ENCODE measurements at regions not wholly inside any gene's neighbourhood (a gene's known extent, or its start where the extent isn't known, plus 50 kb on each side); places are given as distances from the start of the nearest gene placed in this dataset.

- POLR2A ChIA-PET, result no interaction called here
- no peaks in the 10 kb centered on the region for H3K27me3 Mint-ChIP-seq (ENCODE audit: insufficient read depth, unreplicated experiment)
- CTCF ChIA-PET, result no interaction called here
- no TSS peak for BruUV-seq (replicated peaks)
- no peak overlapping the region for H3K27ac Mint-ChIP-seq (ENCODE audit: low read depth, unreplicated experiment)
- peaks cover 5% of the 10 kb centered on the region for H3K4me1 Mint-ChIP-seq (ENCODE audit: insufficient read depth, unreplicated experiment)
- peaks cover 27% of the 10 kb centered on the region for H3K9me3 Mint-ChIP-seq (ENCODE audit: unreplicated experiment)
- intact Hi-C loops (cut with micrococcal nuclease), result no loop called here
- DNase-seq (ENCODE audit: unreplicated experiment), result no peak
- no peak overlapping the region for H3K4me3 Mint-ChIP-seq (ENCODE audit: unreplicated experiment)
- TF ChIP-seq CTCF (IDR thresholded peaks at IDR 0.05; ENCODE audit: unreplicated experiment), result no peak
- no peaks in the 10 kb centered on the region for H3K36me3 Mint-ChIP-seq (ENCODE audit: insufficient read depth, unreplicated experiment)
Measured at GRCh38 chr5:153866176-153866575, 172.5 kb downstream of the FAM114A2 start.

- BruUV-seq (replicated peaks), result no TSS peak
- Mint-ChIP-seq H3K36me3 (ENCODE audit: insufficient read depth, unreplicated experiment) (no peaks in the 10 kb centered on the region), H3K4me1 (ENCODE audit: insufficient read depth, unreplicated experiment) (peaks cover 5% of the 10 kb centered on the region), H3K27ac (ENCODE audit: low read depth, unreplicated experiment) (no peak overlapping the region), H3K27me3 (ENCODE audit: insufficient read depth, unreplicated experiment) (no peaks in the 10 kb centered on the region), H3K9me3 (ENCODE audit: unreplicated experiment) (peaks cover 16% of the 10 kb centered on the region), H3K4me3 (ENCODE audit: unreplicated experiment) (no peak overlapping the region)
- ChIA-PET POLR2A (no interaction called here), CTCF (interaction anchor here (0.6 kb wide), 1 partner anchor 208 kb away, joined by 3 read pairs; no protein-coding TSS in a partner anchor)
- no peak for DNase-seq (ENCODE audit: unreplicated experiment)
- intact Hi-C loops (cut with micrococcal nuclease), result no loop called here
- TF ChIP-seq CTCF (IDR thresholded peaks at IDR 0.05; ENCODE audit: unreplicated experiment), result no peak
Measured at GRCh38 chr5:153865016-153865415, 173.7 kb downstream of the FAM114A2 start.

GRCh38 chr5:153863951-153864350 is 174.8 kb downstream of the FAM114A2 start:
- no TSS peak for BruUV-seq (replicated peaks)
- CTCF ChIA-PET, result interaction anchor here (0.6 to 1.0 kb wide), 2 partner anchors 290 to 1516 kb away, joined by 3 read pairs; no protein-coding TSS in a partner anchor
- no peak for TF ChIP-seq CTCF (IDR thresholded peaks at IDR 0.05; ENCODE audit: unreplicated experiment)
- H3K4me3 Mint-ChIP-seq (ENCODE audit: unreplicated experiment), result no peak overlapping the region
- H3K27ac Mint-ChIP-seq (ENCODE audit: low read depth, unreplicated experiment), result no peak overlapping the region
- peaks cover 8% of the 10 kb centered on the region for H3K9me3 Mint-ChIP-seq (ENCODE audit: unreplicated experiment)
- no peaks in the 10 kb centered on the region for H3K27me3 Mint-ChIP-seq (ENCODE audit: insufficient read depth, unreplicated experiment)
- POLR2A ChIA-PET, result no interaction called here
- peaks cover 5% of the 10 kb centered on the region for H3K4me1 Mint-ChIP-seq (ENCODE audit: insufficient read depth, unreplicated experiment)
- DNase-seq (ENCODE audit: unreplicated experiment), result no peak
- H3K36me3 Mint-ChIP-seq (ENCODE audit: insufficient read depth, unreplicated experiment), result no peaks in the 10 kb centered on the region
- intact Hi-C loops (cut with micrococcal nuclease), result no loop called here

Data from MCF 10A (cell line).